Astrocyte of the cerebellum (primary cell): ENCODE measurements at regions not wholly inside any gene's neighbourhood (a gene's known extent, or its start where the extent isn't known, plus 50 kb on each side); places are given as distances from the start of the nearest gene placed in this dataset.

Experiments
- DNase-seq: peaks from one replicate; pipeline ENCODE4 v3.0.0-alpha.2; 2011; ENCODE audit warnings: low read depth
- H3K4me3 ChIP-seq: 2 replicates; pipeline ENCODE4 v1.5.1; 2011; ENCODE audit warnings: mild to moderate bottlenecking, low read depth, low read length, moderate library complexity
- in situ Hi-C: cut with HindIII; loops from 2 replicates; pipeline ENCODE4 v1.10.0; 2017; ENCODE audit warnings: low sequenced_read_pairs
- TF ChIP-seq, protein P1 (sequence below): IDR thresholded peaks from 2 replicates; pipeline ENCODE4 v1.5.1; 2012; ENCODE audit warnings: low read length, low read depth, moderate library complexity, mild to moderate bottlenecking; ENCODE audit errors: missing control alignments

DNA sequence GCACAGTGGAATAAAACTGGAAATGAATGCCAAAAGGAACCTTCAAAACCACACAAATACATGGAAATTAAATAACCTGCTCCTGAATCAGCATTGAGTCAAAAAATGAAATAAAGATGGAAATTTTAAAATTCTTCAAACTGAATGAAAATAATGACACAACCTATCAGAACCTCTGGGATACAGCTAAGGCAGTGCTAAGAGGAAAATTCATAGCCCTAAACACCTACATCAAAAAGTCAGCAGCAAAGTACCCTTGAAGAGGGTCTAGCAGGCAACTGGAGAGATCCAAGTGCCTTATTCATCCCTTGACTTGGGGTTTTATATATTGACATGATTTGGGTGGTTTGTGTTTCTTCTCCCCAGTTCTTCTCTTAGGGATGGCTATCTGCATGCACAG, 294.1 kb downstream of the PMP22 start:
- TF ChIP-seq, protein P1, sequence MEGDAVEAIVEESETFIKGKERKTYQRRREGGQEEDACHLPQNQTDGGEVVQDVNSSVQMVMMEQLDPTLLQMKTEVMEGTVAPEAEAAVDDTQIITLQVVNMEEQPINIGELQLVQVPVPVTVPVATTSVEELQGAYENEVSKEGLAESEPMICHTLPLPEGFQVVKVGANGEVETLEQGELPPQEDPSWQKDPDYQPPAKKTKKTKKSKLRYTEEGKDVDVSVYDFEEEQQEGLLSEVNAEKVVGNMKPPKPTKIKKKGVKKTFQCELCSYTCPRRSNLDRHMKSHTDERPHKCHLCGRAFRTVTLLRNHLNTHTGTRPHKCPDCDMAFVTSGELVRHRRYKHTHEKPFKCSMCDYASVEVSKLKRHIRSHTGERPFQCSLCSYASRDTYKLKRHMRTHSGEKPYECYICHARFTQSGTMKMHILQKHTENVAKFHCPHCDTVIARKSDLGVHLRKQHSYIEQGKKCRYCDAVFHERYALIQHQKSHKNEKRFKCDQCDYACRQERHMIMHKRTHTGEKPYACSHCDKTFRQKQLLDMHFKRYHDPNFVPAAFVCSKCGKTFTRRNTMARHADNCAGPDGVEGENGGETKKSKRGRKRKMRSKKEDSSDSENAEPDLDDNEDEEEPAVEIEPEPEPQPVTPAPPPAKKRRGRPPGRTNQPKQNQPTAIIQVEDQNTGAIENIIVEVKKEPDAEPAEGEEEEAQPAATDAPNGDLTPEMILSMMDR, result no peak
- DNase-seq, result no peak
- in situ Hi-C loops, result no loop called here
- H3K4me3 ChIP-seq, result no peak overlapping the region

DNA sequence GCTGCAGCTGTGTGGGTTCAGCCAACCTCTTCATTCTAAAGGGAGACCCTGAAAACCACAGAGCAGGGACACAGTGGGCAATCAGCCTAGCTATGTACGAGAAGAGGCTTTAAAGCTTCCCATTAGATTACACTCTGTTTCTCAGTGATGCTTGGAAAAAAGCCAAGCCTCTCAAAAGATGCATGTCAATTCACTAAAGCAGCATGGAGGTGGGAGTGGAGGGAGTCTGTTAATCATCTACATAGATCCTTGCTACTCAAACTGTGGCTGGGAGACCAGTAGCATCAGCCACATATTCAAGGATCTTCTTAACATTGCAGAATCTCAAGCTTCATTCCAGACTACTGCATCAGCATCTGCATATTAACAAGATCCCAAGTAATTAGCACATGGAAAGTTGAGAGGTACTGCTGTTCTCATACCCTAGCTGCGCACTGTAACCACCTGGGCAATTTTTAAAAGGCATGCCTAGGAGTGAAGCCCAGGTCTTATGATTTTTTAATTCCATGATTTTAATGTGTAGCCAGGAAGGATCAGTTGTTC, 305.9 kb downstream of the PMP22 start:
- DNase-seq, result no peak
- in situ Hi-C loops, result no loop called here
- TF ChIP-seq, protein P1, result no peak
- H3K4me3 ChIP-seq, result no peak overlapping the region

DNA sequence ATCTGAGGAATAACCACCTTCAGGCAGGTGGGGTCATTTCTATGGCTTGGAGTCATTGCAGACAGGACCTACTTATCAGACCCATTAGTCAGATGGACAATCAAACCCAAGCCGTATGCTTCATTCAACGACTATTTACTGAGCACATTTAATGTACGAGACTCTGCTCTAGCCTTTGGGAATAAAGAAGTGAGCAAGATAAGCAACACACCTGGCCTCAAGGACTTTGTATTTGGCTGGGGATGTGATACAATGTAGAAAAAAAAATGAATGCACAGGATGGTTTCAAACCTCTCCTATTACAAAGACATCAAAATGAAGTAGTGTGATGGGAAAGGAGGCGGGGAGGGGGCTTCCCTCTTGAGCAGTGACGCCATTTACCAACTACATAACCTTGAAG, 311.7 kb downstream of the PMP22 start:
- no peak overlapping the region for H3K4me3 ChIP-seq
- DNase-seq, result no peak
- TF ChIP-seq, protein P1, result no peak
- in situ Hi-C loops, result no loop called here

DNA sequence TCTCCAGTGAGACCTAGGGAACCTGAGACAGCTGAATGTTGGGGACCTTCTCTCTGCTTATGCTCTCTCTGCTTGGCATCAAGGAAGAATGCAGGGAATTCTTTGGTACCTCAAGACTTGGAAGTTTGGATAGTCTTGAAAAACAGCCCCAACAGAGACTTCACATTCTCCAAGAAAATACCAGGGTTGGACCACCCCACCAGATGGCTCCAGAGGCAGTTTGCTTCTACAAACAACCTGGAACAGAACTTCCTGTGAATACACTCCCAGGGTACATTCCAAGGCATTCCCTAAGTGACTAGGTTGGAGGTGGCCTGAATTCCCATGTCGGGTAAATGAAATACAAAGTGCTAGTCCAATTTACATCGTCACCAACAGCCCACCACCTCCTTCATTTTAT, 314.4 kb downstream of the PMP22 start:
- TF ChIP-seq, protein P1, result no peak
- DNase-seq, result no peak
- in situ Hi-C loops, result no loop called here
- no peak overlapping the region for H3K4me3 ChIP-seq

DNA sequence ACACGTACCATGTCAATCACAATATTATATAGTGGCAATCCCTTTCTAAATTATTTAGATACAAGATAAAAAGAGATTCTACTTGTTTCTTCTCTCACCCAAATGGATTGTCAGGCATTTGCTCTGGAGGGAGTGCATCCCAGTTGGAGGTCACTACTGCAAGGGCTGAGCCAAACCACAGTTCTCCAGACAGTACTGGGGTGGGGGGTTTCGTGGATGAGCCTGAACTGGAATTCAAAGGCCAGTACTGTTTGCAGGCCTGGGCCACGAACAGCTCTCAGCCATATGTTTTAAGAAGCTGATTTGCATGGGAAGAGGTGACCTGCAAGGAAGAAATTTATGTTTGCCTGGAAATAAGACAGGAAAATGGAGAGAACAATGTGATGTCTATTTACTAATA, 314.9 kb downstream of the PMP22 start:
- DNase-seq, result peak; percentile 5
- TF ChIP-seq, protein P1, result no peak
- no peak overlapping the region for H3K4me3 ChIP-seq
- in situ Hi-C loops, result no loop called here

DNA sequence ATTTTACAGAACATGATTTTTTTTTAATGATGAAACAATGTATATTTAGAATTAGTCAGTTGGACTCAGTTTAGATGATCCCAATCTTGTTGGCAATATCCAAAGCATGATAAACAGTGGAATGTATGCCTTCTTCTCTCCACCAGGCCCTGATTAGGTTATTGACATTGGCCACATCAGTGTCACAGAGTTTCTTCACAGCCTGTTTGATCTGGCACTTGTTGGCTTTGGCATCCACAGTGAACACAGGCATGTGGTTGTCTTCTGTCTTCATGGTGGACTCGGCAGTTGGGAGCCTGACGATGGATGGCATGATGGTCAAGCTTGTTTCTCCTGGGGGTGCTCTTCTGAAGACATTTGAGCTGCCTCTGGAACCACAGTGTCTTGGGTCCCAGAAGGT, 317.5 kb downstream of the PMP22 start:
- TF ChIP-seq, protein P1, result no peak
- no peak for DNase-seq
- in situ Hi-C loops, result no loop called here
- H3K4me3 ChIP-seq, result no peak overlapping the region

DNA sequence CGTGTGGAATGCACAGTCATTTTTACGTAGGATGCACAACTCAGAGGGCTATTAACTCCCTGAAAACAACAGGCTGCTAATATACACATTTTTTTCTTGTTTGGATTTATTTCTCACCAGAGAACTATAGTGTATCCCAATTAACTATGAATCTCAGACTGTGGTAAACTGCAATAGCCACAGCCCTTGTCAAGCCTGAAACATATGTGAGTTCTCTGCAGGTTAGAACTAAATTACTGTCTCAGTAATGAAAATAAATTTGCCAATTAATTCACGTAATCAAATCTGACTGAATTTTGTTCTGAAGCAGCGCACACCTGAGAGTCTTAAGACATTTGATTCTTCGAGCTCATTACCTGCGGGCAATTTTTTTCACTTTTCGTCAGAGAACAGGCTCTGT, 318.6 kb downstream of the PMP22 start:
- no peak overlapping the region for H3K4me3 ChIP-seq
- in situ Hi-C loops, result no loop called here
- TF ChIP-seq, protein P1, result no peak
- DNase-seq, result no peak
